GM12873 (cell line): ENCODE measurements at regions not wholly inside any gene's neighbourhood (a gene's known extent, or its start where the extent isn't known, plus 50 kb on each side); places are given as distances from the start of the nearest gene placed in this dataset.

Source experiments
- TF ChIP-seq, protein P1 (sequence below): IDR thresholded peaks from 2 replicates; pipeline ENCODE4 v1.5.1; 2012; ENCODE audit warnings: low read depth, mild to moderate bottlenecking, moderate library complexity, low read length, control low read depth; ENCODE audit not compliant: insufficient read depth; ENCODE audit errors: missing control alignments

DNA sequence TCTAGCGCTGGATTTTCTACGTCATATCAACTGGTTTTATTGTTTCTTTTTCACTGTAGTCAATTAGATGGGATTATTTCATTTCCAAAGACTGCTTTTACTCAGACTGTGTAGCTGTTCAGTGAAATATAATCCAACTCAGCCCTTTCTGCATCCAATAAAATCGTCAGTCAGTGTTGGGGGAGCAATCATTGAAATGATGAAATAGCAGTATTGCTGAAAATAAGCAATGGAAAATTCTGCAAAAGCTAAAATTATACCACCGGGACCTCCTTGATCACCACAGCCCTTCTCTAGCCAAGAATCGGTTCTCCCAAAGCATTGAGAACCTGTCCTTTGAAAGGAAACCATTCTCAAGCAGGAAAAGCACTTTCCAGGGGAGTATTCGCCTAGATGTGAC lies 243.1 kb upstream of the TENM3 start:
- TF ChIP-seq, protein P1, sequence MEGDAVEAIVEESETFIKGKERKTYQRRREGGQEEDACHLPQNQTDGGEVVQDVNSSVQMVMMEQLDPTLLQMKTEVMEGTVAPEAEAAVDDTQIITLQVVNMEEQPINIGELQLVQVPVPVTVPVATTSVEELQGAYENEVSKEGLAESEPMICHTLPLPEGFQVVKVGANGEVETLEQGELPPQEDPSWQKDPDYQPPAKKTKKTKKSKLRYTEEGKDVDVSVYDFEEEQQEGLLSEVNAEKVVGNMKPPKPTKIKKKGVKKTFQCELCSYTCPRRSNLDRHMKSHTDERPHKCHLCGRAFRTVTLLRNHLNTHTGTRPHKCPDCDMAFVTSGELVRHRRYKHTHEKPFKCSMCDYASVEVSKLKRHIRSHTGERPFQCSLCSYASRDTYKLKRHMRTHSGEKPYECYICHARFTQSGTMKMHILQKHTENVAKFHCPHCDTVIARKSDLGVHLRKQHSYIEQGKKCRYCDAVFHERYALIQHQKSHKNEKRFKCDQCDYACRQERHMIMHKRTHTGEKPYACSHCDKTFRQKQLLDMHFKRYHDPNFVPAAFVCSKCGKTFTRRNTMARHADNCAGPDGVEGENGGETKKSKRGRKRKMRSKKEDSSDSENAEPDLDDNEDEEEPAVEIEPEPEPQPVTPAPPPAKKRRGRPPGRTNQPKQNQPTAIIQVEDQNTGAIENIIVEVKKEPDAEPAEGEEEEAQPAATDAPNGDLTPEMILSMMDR, result no peak

DNA sequence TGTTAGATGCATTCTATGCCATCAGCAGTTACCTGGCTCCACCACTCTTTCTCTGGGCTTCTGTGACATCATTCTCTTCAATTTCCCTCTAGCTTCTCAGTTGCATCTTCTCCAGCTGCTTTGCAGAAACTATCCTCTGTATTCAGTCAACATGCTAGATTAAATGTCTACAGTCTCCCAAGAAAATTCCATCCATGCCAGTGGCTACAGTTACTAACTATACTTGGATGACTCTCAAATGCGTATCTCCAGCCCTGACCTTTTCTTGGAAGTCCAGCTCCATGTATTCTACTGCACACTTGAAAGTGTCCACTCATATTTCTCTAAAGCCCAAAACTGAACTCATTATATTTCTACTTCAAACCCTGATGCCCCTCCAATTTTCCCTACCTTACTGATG lies 232.3 kb upstream of the TENM3 start:
- TF ChIP-seq, protein P1, result no peak

DNA sequence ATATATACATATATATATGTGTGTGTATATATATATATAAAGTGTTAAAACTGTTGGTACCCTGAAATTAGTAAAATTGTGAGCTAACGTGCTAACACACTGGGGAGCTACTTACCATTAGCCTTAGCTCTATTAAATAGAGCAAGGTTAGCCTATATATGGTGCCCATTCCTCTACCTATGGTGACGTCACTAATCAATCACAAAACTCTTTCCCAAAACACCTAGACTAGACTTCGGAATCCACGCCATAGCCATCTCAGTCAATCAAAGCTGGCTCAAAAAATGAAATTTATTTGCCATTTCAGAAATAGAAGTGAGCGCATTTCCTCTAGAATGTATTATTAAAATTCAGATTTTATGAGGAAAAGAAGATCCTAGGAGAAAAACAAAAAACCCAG lies 229.0 kb upstream of the TENM3 start:
- TF ChIP-seq, protein P1, result no peak

DNA sequence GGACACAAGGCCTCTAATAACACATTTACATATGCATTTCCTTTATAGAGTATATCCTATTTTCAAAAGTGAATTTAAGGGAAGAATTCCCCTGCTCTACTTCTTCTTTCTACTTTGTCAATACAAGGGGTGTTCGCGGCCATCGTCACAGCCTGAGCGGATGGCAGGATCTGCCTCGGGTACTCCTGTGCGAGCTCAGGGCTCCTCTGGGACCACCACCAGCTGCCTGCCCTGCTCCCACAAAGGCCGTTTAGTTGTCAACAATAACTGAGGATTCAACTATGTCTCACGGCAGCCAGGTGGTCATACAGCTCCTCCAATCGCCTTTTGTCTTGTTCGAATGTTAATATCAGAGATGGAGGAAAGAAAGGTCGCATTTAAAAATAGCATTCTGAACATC lies 228.2 kb upstream of the TENM3 start:
- TF ChIP-seq, protein P1, result no peak

DNA sequence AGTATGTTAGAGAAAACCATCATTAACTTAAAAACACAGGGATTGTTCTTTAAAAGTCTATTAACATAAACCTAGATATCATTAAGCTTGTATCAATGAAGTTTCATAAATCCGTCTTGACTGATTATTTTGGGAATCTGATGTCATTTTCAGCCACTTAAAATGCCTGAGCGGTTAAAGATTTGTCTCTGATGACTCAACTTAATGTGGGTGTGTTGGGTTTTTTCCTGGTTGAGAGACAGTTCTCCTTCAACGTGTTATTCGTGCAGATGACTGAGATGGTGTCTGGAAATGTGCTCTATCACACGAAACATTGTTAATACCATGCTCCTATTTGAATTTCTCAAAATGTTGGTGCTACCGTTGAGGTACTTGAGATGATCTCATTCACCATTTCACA lies 227.3 kb upstream of the TENM3 start:
- TF ChIP-seq, protein P1, result no peak

DNA sequence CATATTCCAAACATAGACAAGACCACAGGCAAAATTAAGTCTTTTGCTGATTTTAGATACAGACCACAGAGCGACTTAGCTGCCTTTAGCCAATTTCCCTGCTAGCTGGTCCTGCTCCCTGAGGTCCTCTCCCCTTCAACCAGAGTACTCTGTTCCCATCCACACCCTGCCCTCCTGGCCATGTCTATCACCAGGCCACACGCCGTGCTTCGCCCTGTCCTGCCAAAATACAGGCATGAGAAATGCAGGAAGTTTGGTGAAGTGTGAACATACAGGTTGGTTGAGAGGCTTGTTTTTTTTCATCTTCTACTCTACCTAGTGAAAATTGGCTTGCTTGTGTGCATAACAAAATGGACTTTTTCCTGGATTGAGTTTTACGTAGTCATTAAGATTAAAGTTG lies 226.2 kb upstream of the TENM3 start:
- TF ChIP-seq, protein P1, result no peak

DNA sequence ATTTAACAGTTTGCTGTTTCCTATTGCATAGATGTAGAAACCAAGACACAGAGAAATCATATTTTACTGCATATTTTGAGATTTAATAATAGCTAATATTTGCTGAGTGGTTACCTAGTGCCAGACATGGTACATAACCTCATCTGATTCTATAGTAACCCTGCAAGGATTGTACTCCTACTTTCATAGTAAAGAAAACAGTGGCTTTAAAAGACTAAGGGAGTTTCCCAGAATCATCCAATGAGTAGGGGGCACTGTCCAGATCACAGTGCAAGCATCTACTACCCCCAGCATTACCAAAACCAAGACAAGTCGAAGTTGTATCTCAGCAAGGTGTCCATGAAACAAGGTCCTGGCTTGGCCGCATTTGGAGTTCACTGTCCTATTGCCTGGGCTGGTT lies 224.5 kb upstream of the TENM3 start:
- TF ChIP-seq, protein P1, result no peak
